ENCODE measurements at regions not wholly inside any gene's neighbourhood (a gene's known extent, or its start where the extent isn't known, plus 50 kb on each side); places are given as distances from the start of the nearest gene placed in this dataset.

DNA sequence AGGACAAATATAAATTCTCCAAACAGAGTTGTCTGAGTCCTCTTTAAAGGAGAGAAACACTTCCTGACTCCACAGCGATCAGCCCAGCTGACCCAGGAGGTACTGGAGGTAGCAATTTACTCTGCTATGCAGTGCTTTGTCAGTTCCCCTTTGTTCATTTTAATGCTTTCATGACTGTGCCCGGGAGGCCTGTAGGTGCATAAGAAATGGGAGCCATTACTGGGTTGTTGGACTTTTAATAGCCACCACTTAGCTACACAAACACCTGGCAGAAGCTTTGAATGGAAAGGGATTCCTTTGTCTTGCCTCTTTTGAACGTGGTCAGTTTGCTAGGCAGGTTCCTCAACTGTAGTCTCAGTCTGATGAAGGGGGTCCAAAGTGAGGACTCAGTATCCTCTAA is 59.0 kb upstream of the AFF2 start:
- no peak for DNase-seq (ENCODE audit: low read depth)
- TF ChIP-seq MYC (IDR thresholded peaks at IDR 0.05; ENCODE audit: low read depth, low read length) (no peak), POLR2A (IDR thresholded peaks at IDR 0.05; ENCODE audit: extremely low read depth, insufficient read length) (no peak)
- TF ChIP-seq, protein P1, sequence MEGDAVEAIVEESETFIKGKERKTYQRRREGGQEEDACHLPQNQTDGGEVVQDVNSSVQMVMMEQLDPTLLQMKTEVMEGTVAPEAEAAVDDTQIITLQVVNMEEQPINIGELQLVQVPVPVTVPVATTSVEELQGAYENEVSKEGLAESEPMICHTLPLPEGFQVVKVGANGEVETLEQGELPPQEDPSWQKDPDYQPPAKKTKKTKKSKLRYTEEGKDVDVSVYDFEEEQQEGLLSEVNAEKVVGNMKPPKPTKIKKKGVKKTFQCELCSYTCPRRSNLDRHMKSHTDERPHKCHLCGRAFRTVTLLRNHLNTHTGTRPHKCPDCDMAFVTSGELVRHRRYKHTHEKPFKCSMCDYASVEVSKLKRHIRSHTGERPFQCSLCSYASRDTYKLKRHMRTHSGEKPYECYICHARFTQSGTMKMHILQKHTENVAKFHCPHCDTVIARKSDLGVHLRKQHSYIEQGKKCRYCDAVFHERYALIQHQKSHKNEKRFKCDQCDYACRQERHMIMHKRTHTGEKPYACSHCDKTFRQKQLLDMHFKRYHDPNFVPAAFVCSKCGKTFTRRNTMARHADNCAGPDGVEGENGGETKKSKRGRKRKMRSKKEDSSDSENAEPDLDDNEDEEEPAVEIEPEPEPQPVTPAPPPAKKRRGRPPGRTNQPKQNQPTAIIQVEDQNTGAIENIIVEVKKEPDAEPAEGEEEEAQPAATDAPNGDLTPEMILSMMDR (IDR thresholded peaks at IDR 0.05; ENCODE audit: low read depth, low read length): no peak
- TF ChIP-seq, protein P2, sequence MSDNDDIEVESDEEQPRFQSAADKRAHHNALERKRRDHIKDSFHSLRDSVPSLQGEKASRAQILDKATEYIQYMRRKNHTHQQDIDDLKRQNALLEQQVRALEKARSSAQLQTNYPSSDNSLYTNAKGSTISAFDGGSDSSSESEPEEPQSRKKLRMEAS (IDR thresholded peaks at IDR 0.05; ENCODE audit: low read depth, low read length): no peak
- H3K4me3 ChIP-seq (ENCODE audit: low read depth, low read length): no peak overlapping the region

DNA sequence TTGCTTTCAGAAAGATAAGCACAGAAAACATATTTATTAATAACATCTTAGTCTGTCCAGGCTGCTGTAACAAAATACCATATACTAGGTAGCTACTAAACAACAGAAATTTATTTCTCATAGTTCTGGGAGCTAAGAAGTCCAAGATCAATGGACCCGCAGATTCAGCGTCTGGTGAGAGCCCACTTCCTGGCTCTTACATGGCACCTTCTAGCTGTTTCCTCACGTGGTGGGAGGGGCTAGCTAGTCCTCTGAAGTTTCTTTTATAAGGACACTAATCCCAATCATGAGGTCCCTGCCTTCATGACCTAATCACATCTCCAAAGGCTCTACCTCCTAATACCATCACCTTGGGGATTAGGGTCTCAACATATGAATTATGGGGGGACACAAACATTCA is 57.2 kb upstream of the AFF2 start:
- DNase-seq (ENCODE audit: low read depth): no peak
- no peak overlapping the region for H3K4me3 ChIP-seq (ENCODE audit: low read depth, low read length)
- TF ChIP-seq MYC (IDR thresholded peaks at IDR 0.05; ENCODE audit: low read depth, low read length): no peak
- TF ChIP-seq, protein P1 (IDR thresholded peaks at IDR 0.05; ENCODE audit: low read depth, low read length): no peak
- no peak for TF ChIP-seq POLR2A (IDR thresholded peaks at IDR 0.05; ENCODE audit: extremely low read depth, insufficient read length)
- TF ChIP-seq, protein P2 (IDR thresholded peaks at IDR 0.05; ENCODE audit: low read depth, low read length): no peak

DNA sequence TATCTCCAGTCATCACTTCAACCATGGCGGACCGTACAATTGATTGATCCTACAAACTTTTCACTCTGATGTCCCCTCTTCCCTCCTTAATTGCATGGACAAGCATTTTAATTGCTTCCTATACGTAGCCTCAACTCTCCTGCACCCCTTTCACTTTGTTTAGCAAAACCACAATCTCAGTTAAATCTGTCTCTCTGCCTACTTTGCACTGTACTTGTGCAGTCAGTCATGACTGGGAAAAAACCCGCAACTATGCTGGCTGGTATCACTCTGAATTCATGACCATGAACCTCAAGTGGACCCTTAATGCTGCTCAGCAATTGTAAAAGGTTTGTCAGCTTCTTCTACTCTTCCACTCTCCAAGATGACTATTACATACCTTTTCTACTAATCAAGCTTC is 51.7 kb upstream of the AFF2 start:
- TF ChIP-seq, protein P1 (IDR thresholded peaks at IDR 0.05; ENCODE audit: low read depth, low read length): no peak
- TF ChIP-seq, protein P2 (IDR thresholded peaks at IDR 0.05; ENCODE audit: low read depth, low read length): no peak
- TF ChIP-seq POLR2A (IDR thresholded peaks at IDR 0.05; ENCODE audit: extremely low read depth, insufficient read length) (no peak), MYC (IDR thresholded peaks at IDR 0.05; ENCODE audit: low read depth, low read length) (no peak)
- no peak overlapping the region for H3K4me3 ChIP-seq (ENCODE audit: low read depth, low read length)
- DNase-seq (ENCODE audit: low read depth): no peak

Measured in NB4 (cell line).